ENCODE measurements at regions not wholly inside any gene's neighbourhood (a gene's known extent, or its start where the extent isn't known, plus 50 kb on each side); places are given as distances from the start of the nearest gene placed in this dataset.

- no peak for DNase-seq (ENCODE audit: low read depth)
Observed at GRCh38 chr2:12828980-12829379, 112.2 kb downstream of the TRIB2 start.

GRCh38 chr2:12831016-12831415 is 114.3 kb downstream of the TRIB2 start:
- no peak for DNase-seq (ENCODE audit: low read depth)

GRCh38 chr2:12834239-12834638 is 117.5 kb downstream of the TRIB2 start:
- no peak for DNase-seq (ENCODE audit: low read depth)

- no peak for DNase-seq (ENCODE audit: low read depth)
Observed at GRCh38 chr2:12835733-12836132, 119.0 kb downstream of the TRIB2 start.

- no peak for DNase-seq (ENCODE audit: low read depth)
Observed at GRCh38 chr2:12839339-12839738, 122.6 kb downstream of the TRIB2 start.

- no peak for DNase-seq (ENCODE audit: low read depth)
Observed at GRCh38 chr2:12841021-12841420, 124.3 kb downstream of the TRIB2 start.

GRCh38 chr2:12842917-12843316 is 126.2 kb downstream of the TRIB2 start:
- DNase-seq (ENCODE audit: low read depth) = no peak

- DNase-seq (ENCODE audit: low read depth) = no peak
Observed at GRCh38 chr2:12844511-12844910, 127.8 kb downstream of the TRIB2 start.

GRCh38 chr2:12847694-12848575 is 131.2 kb downstream of the TRIB2 start:
- DNase-seq (ENCODE audit: low read depth) = no peak

GRCh38 chr2:12852135-12852534 is 135.4 kb downstream of the TRIB2 start:
- no peak for DNase-seq (ENCODE audit: low read depth)

GRCh38 chr2:12854001-12854530 is 137.3 kb downstream of the TRIB2 start:
- no peak for DNase-seq (ENCODE audit: low read depth)

- DNase-seq (ENCODE audit: low read depth) = no peak
Observed at GRCh38 chr2:12855508-12855907, 138.8 kb downstream of the TRIB2 start.

GRCh38 chr2:12856934-12857601 is 140.3 kb downstream of the TRIB2 start:
- DNase-seq (ENCODE audit: low read depth) = peak; percentile 8

- no peak for DNase-seq (ENCODE audit: low read depth)
Observed at GRCh38 chr2:12857891-12858290, 141.2 kb downstream of the TRIB2 start.

- DNase-seq (ENCODE audit: low read depth) = no peak
Observed at GRCh38 chr2:12858786-12859185, 142.1 kb downstream of the TRIB2 start.

GRCh38 chr2:12861344-12861930 is 144.7 kb downstream of the TRIB2 start:
- DNase-seq (ENCODE audit: low read depth) = no peak

GRCh38 chr2:12862541-12862940 is 145.8 kb downstream of the TRIB2 start:
- no peak for DNase-seq (ENCODE audit: low read depth)

- DNase-seq (ENCODE audit: low read depth) = no peak
Observed at GRCh38 chr2:12863937-12864336, 147.2 kb downstream of the TRIB2 start.

- no peak for DNase-seq (ENCODE audit: low read depth)
Observed at GRCh38 chr2:12867631-12868287, 151.0 kb downstream of the TRIB2 start.

GRCh38 chr2:12870692-12871091 is 154.0 kb downstream of the TRIB2 start:
- DNase-seq (ENCODE audit: low read depth) = no peak

GRCh38 chr2:12871694-12872315 is 155.1 kb downstream of the TRIB2 start:
- no peak for DNase-seq (ENCODE audit: low read depth)

- no peak for DNase-seq (ENCODE audit: low read depth)
Observed at GRCh38 chr2:12877761-12878160, 161.0 kb downstream of the TRIB2 start.
